Keratinocyte (primary cell): ENCODE measurements at regions not wholly inside any gene's neighbourhood (a gene's known extent, or its start where the extent isn't known, plus 50 kb on each side); places are given as distances from the start of the nearest gene placed in this dataset.

Source experiments
- DNase-seq: peaks from one replicate; pipeline ENCODE4 v3.0.0-alpha.2; 2011; ENCODE audit warnings: low read depth, missing footprints, low spot score
- FAIRE-seq: peaks from 2 replicates; lab custom pipeline; 2011; peaks lifted over from hg19 to GRCh38; lab: Jason Lieb, UNC
- H2AFZ ChIP-seq: 2 replicates; pipeline ENCODE4 v1.6.0; 2012; ENCODE audit warnings: low read length, control low read depth, inconsistent platforms; ENCODE audit not compliant: control insufficient read depth
- H3K27ac ChIP-seq: 2 replicates; pipeline ENCODE4 v1.5.1; 2011; ENCODE audit warnings: low read length; ENCODE audit not compliant: control insufficient read depth, insufficient read depth
- H3K27me3 ChIP-seq: 3 replicates; pipeline ENCODE4 v1.6.0; 2011; ENCODE audit warnings: low read length; ENCODE audit not compliant: control insufficient read depth, insufficient read depth; ENCODE audit errors: extremely low read depth
- H3K36me3 ChIP-seq, 2 experiments: 2 replicates in 1 of 2; 3 replicates in 1 of 2; pipeline ENCODE4 v1.5.1; 2011; ENCODE audit warnings: low read length in 2 of 2, mild to moderate bottlenecking in 1 of 2; ENCODE audit not compliant: control insufficient read depth in 2 of 2, insufficient read depth in 2 of 2; ENCODE audit errors: extremely low read depth in 1 of 2
- H3K4me1 ChIP-seq: 3 replicates; pipeline ENCODE4 v1.5.1; 2011; ENCODE audit warnings: low read length; ENCODE audit not compliant: control insufficient read depth, insufficient read depth; ENCODE audit errors: extremely low read depth
- H3K4me2 ChIP-seq: 3 replicates; pipeline ENCODE4 v1.6.0; 2011; ENCODE audit warnings: low read depth, low read length; ENCODE audit not compliant: control insufficient read depth, insufficient read depth; ENCODE audit errors: extremely low read depth
- H3K4me3 ChIP-seq, 3 experiments: fragments of 200-600 bp in 1 of 3; sonication (generic) in 1 of 3; 2 replicates in 2 of 3; 3 replicates in 1 of 3; pipeline ENCODE4 v1.5.1; 2011 to 2016; ENCODE audit warnings: low read length in 3 of 3, mild to moderate bottlenecking in 3 of 3, control low read depth in 2 of 3, inconsistent platforms in 1 of 3, low read depth in 1 of 3, mixed read lengths in 1 of 3, mixed run types in 1 of 3, moderate library complexity in 1 of 3; ENCODE audit not compliant: control insufficient read depth in 2 of 3, insufficient read depth in 2 of 3; ENCODE audit errors: extremely low read depth in 1 of 3
- H3K79me2 ChIP-seq: 2 replicates; pipeline ENCODE4 v1.6.0; 2012; ENCODE audit warnings: low read length; ENCODE audit not compliant: control insufficient read depth, insufficient read depth
- H3K9ac ChIP-seq: 3 replicates; pipeline ENCODE4 v1.6.0; 2011; ENCODE audit warnings: low read length; ENCODE audit not compliant: control insufficient read depth, insufficient read depth; ENCODE audit errors: extremely low read depth
- H3K9me1 ChIP-seq: 3 replicates; pipeline ENCODE4 v1.6.0; 2011; ENCODE audit warnings: low read length; ENCODE audit not compliant: control insufficient read depth, insufficient read depth; ENCODE audit errors: extremely low read depth
- H3K9me3 ChIP-seq: 2 replicates; pipeline ENCODE4 v1.5.1; 2012; ENCODE audit warnings: low read depth, low read length; ENCODE audit not compliant: control insufficient read depth
- H4K20me1 ChIP-seq: 3 replicates; pipeline ENCODE4 v1.6.0; 2011; ENCODE audit warnings: low read length; ENCODE audit not compliant: control insufficient read depth, insufficient read depth; ENCODE audit errors: extremely low read depth
- CTCF ChIP-seq, 3 experiments: IDR thresholded peaks in 1 of 3; conservative IDR thresholded peaks in 1 of 3; optimal IDR thresholded peaks in 1 of 3; 2 replicates in 2 of 3; 3 replicates in 1 of 3; pipeline versions ENCODE3 to v1.5.1; 2011; ENCODE audit warnings: low read length in 3 of 3, mild to moderate bottlenecking in 3 of 3, moderate library complexity in 2 of 3, control low read depth in 1 of 3, inconsistent platforms in 1 of 3; ENCODE audit not compliant: insufficient read depth in 2 of 3; ENCODE audit errors: extremely low read depth in 1 of 3
- EZH2 ChIP-seq: IDR thresholded peaks from one replicate; pipeline ENCODE4 v1.6.1; 2012; ENCODE audit warnings: inconsistent platforms, mild to moderate bottlenecking, low read length, moderate library complexity
- dilution Hi-C: fragments of 300-500 bp; cut with MboI; formaldehyde crosslinking; loops from one replicate; pipeline ENCODE4 v1.7.0; 2020; ENCODE audit warnings: low sequenced_read_pairs; ENCODE audit not compliant: extremely low pct_ligation_motif_present

DNA sequence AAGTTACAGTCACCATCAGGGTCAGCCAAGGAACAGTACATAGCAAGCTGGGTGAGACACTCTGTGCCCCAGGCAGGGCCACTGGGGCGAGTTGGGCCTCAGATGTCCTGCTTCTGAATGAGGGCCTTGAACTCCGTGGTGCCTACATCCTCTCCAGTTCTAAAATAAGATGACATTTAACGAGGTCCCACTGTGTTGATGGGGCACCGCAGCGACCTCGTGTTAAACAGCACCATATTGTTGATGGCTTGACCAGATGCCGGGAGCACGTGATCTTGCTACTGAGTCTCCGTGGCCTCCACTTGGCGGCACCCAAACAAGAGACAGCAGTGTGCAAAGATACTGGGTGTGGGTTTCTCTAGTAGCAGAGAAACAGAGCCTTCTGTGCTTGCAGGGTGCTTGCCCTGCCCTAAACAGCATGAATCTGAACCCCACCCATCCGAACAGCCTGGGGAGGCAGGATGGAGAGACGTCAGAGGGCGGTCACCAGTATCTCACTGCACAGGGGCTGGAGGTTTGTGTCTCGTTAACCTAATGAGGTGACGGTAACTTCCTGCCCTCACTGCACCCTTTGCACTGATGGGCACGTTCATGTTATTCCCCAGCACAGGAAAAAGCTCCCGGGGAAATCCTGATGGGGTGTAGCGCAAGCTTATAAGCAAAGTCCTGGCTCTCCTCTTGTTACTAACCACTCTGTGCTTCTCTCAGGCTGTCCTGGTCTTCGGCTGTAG lies 324.4 kb downstream of the AJAP1 start:
- DNase-seq (no peak), FAIRE-seq (no peak)
- H3K36me3 ChIP-seq: no peaks in the 10 kb centered on the region
- no peak overlapping the region for H2AFZ ChIP-seq
- no peaks in the 10 kb centered on the region for H3K4me1 ChIP-seq
- no peaks in the 10 kb centered on the region for H3K9me1 ChIP-seq
- dilution Hi-C loops: no loop called here
- H3K4me2 ChIP-seq: no peak overlapping the region
- no peak overlapping the region for H3K4me3 ChIP-seq
- TF ChIP-seq CTCF (optimal IDR thresholded peaks at IDR 0.05 in 1 of 3, IDR thresholded peaks at IDR 0.05 in 1 of 3, conservative IDR thresholded peaks at IDR 0.05 in 1 of 3; ENCODE audit: extremely low read depth in 1 of 3, insufficient read depth in 2 of 3, low read length in 3 of 3) (no peak), EZH2 (no peak)
- H3K9me3 ChIP-seq: peaks cover 2% of the 10 kb centered on the region
- H3K79me2 ChIP-seq: no peaks in the 10 kb centered on the region
- H3K27ac ChIP-seq: no peak overlapping the region
- no peaks in the 10 kb centered on the region for H4K20me1 ChIP-seq
- no peaks in the 10 kb centered on the region for H3K27me3 ChIP-seq
- H3K9ac ChIP-seq: no peak overlapping the region

GRCh38 chr1:4977701-4978100 lies 323.3 kb downstream of the AJAP1 start:
- TF ChIP-seq EZH2: no peak
- TF ChIP-seq CTCF (optimal IDR thresholded peaks at IDR 0.05 in 1 of 3, IDR thresholded peaks at IDR 0.05 in 1 of 3, conservative IDR thresholded peaks at IDR 0.05 in 1 of 3; ENCODE audit: extremely low read depth in 1 of 3, insufficient read depth in 2 of 3, low read length in 3 of 3): no peak
- no peaks in the 10 kb centered on the region for H3K4me1 ChIP-seq
- H3K79me2 ChIP-seq: no peaks in the 10 kb centered on the region
- H3K9me1 ChIP-seq: no peaks in the 10 kb centered on the region
- H3K9ac ChIP-seq: no peak overlapping the region
- FAIRE-seq (no peak), DNase-seq (no peak)
- no peaks in the 10 kb centered on the region for H3K27me3 ChIP-seq
- no peak overlapping the region for H2AFZ ChIP-seq
- peaks cover 2% of the 10 kb centered on the region for H3K9me3 ChIP-seq
- no peaks in the 10 kb centered on the region for H3K36me3 ChIP-seq
- no peak overlapping the region for H3K27ac ChIP-seq
- dilution Hi-C loops: no loop called here
- no peak overlapping the region for H3K4me2 ChIP-seq
- H4K20me1 ChIP-seq: no peaks in the 10 kb centered on the region
- no peak overlapping the region for H3K4me3 ChIP-seq
